ENCODE measurements at regions not wholly inside any gene's neighbourhood (a gene's known extent, or its start where the extent isn't known, plus 50 kb on each side); places are given as distances from the start of the nearest gene placed in this dataset.

DNA sequence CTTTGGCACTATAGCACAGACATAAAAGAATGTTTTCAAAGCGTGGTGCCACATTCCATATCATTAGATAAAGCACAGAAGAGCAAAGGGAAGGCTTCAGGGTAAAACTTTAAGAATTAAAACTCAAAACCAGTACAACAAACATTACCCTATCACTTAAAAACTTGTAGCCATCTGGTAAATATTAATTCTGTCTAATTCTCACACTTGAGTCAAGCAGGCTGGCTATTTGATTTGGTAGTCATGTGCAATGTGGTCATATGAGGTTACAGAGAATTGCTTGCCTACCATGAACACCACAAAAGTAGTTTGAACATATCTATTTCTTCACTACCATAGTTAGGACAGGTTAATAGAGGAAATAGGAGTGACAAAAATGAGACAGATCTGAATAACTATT lies 244.9 kb downstream of the IRS1 start:
- no peak overlapping the region for H3K27ac ChIP-seq (ENCODE audit: low read depth in 1 of 2, low read length in 2 of 2)
- ATAC-seq (ENCODE audit: poor library complexity) (no peak), DNase-seq (no peak)
- H3K36me3 ChIP-seq (ENCODE audit: insufficient read depth, low read length): no peaks in the 10 kb centered on the region
- Mint-ChIP-seq H3K4me1 (ENCODE audit: low read depth) (no peaks in the 10 kb centered on the region), H3K9me3 (no peaks in the 10 kb centered on the region), H3K27me3 (peaks cover 28% of the 10 kb centered on the region), H3K27ac (no peak overlapping the region), H3K4me3 (no peak overlapping the region), H3K36me3 (ENCODE audit: low read depth) (no peaks in the 10 kb centered on the region)
- no peak for TF ChIP-seq CTCF (IDR thresholded peaks at IDR 0.05)
- intact Hi-C loops (cut with DNase I, micrococcal nuclease): no loop called here
- H3K9me3 ChIP-seq (ENCODE audit: control insufficient read depth in 1 of 2, insufficient read depth in 1 of 2, low read length in 2 of 2): no peaks in the 10 kb centered on the region
- H3K4me3 ChIP-seq (ENCODE audit: low read length): no peak overlapping the region
- no peaks in the 10 kb centered on the region for H3K27me3 ChIP-seq (ENCODE audit: control insufficient read depth in 1 of 2, insufficient read depth in 2 of 2, low read length in 2 of 2)
- no peaks in the 10 kb centered on the region for H3K4me1 ChIP-seq (ENCODE audit: insufficient read depth, low read length)
- POLR2A ChIA-PET: interaction anchor here (0.7 kb wide), 1 partner anchor 145 kb away, joined by 3 read pairs; no protein-coding TSS in a partner anchor
- CTCF ChIA-PET: no interaction called here

- Histone ChIP-seq H3K4me3 (ENCODE audit: low read length) (no peak overlapping the region), H3K4me1 (ENCODE audit: insufficient read depth, low read length) (no peaks in the 10 kb centered on the region), H3K36me3 (ENCODE audit: insufficient read depth, low read length) (no peaks in the 10 kb centered on the region), H3K27ac (ENCODE audit: low read depth in 1 of 2, low read length in 2 of 2) (no peak overlapping the region), H3K9me3 (ENCODE audit: control insufficient read depth in 1 of 2, insufficient read depth in 1 of 2, low read length in 2 of 2) (no peaks in the 10 kb centered on the region), H3K27me3 (ENCODE audit: control insufficient read depth in 1 of 2, insufficient read depth in 2 of 2, low read length in 2 of 2) (no peaks in the 10 kb centered on the region)
- Mint-ChIP-seq H3K27ac (no peak overlapping the region), H3K4me1 (ENCODE audit: low read depth) (no peaks in the 10 kb centered on the region), H3K27me3 (peaks cover 25% of the 10 kb centered on the region), H3K4me3 (no peak overlapping the region), H3K36me3 (ENCODE audit: low read depth) (no peaks in the 10 kb centered on the region), H3K9me3 (no peaks in the 10 kb centered on the region)
- intact Hi-C loops (cut with DNase I, micrococcal nuclease): no loop called here
- CTCF ChIA-PET: no interaction called here
- no peak for DNase-seq
- TF ChIP-seq CTCF (IDR thresholded peaks at IDR 0.05): no peak
- POLR2A ChIA-PET: no interaction called here
- no peak for ATAC-seq (ENCODE audit: poor library complexity)
These were observed 246.3 kb downstream of the IRS1 start for GRCh38 chr2:226553333-226553732.

DNA sequence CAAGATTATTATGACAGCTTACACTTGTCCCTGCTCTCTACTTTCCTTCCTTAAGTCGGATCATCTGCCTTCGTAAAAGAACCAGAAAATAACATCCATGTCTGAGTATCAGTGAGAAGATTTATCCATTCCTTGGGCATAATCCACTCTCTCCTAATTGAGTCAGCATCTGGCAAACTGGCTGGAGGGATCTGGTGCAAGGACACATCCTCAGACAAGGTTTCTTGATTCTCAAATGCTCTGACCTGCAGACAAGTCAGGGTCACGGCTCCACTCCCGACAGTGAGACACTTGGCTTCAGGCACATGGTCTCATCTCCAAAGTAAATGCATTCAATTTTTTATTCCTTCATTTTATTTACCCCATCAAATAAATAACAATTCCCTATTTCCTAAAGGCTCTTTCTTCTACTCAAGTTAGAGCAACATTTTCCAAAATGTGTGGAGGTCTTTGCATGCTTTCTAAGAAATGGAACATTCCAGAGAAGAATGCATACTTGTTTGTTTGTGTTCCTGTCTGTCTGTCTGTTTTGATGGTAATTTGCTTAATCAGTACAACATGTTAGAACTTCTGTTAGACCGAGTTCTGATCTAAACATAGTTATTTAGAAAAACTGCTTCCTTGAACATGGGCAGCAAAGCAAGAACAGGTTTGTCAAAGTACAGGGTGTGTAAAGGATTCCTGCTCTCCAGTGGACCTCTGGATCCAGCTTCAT lies 246.9 kb downstream of the IRS1 start:
- ChIA-PET CTCF (no interaction called here), POLR2A (no interaction called here)
- intact Hi-C loops (cut with DNase I, micrococcal nuclease): no loop called here
- no peak overlapping the region for H3K27ac ChIP-seq (ENCODE audit: low read depth in 1 of 2, low read length in 2 of 2)
- no peaks in the 10 kb centered on the region for H3K36me3 ChIP-seq (ENCODE audit: insufficient read depth, low read length)
- no peak overlapping the region for H3K4me3 ChIP-seq (ENCODE audit: low read length)
- Mint-ChIP-seq H3K27me3 (peaks cover 22% of the 10 kb centered on the region), H3K4me3 (no peak overlapping the region), H3K27ac (no peak overlapping the region), H3K36me3 (ENCODE audit: low read depth) (no peaks in the 10 kb centered on the region), H3K9me3 (no peaks in the 10 kb centered on the region), H3K4me1 (ENCODE audit: low read depth) (no peaks in the 10 kb centered on the region)
- no peaks in the 10 kb centered on the region for H3K9me3 ChIP-seq (ENCODE audit: control insufficient read depth in 1 of 2, insufficient read depth in 1 of 2, low read length in 2 of 2)
- ATAC-seq (ENCODE audit: poor library complexity): no peak
- no peaks in the 10 kb centered on the region for H3K4me1 ChIP-seq (ENCODE audit: insufficient read depth, low read length)
- DNase-seq: no peak
- TF ChIP-seq CTCF (IDR thresholded peaks at IDR 0.05): no peak
- H3K27me3 ChIP-seq (ENCODE audit: control insufficient read depth in 1 of 2, insufficient read depth in 2 of 2, low read length in 2 of 2): no peaks in the 10 kb centered on the region
